Mononuclear cell (primary cell): ENCODE measurements at regions not wholly inside any gene's neighbourhood (a gene's known extent, or its start where the extent isn't known, plus 50 kb on each side); places are given as distances from the start of the nearest gene placed in this dataset.
"Not testable (repeated sequence)": the region's sequence is repeated elsewhere in the genome, so short reads cannot be mapped to it uniquely, and the experiment has no call there.

Experiments
- H3K27me3 ChIP-seq: 2 replicates; pipeline ENCODE4 v1.6.0; 2011; ENCODE audit warnings: low read length, control low read depth; ENCODE audit not compliant: insufficient read depth
- H3K4me1 ChIP-seq: 2 replicates; pipeline ENCODE4 v1.5.1; 2011; ENCODE audit warnings: mild to moderate bottlenecking, low read length, control low read depth; ENCODE audit not compliant: insufficient read depth
- H3K4me3 ChIP-seq: 2 replicates; pipeline ENCODE4 v1.5.1; 2011; ENCODE audit warnings: mild to moderate bottlenecking, low read length, moderate library complexity
- H3K9me3 ChIP-seq: 2 replicates; pipeline ENCODE4 v1.5.1; 2011; ENCODE audit warnings: low read depth, mild to moderate bottlenecking, control low read depth, low read length

GRCh38 chr15:96138985-96139384, 191.5 kb upstream of the NR2F2 start:
- Histone ChIP-seq H3K27me3 (no peaks in the 10 kb centered on the region), H3K4me3 (no peak overlapping the region), H3K9me3 (no peaks in the 10 kb centered on the region), H3K4me1 (no peaks in the 10 kb centered on the region)

GRCh38 chr15:96142498-96142897, 188.0 kb upstream of the NR2F2 start:
- H3K27me3 ChIP-seq: no peaks in the 10 kb centered on the region
- H3K4me1 ChIP-seq: no peaks in the 10 kb centered on the region
- no peak overlapping the region for H3K4me3 ChIP-seq
- no peaks in the 10 kb centered on the region for H3K9me3 ChIP-seq

GRCh38 chr15:96144734-96145133, 185.8 kb upstream of the NR2F2 start:
- H3K4me3 ChIP-seq: no peak overlapping the region
- H3K9me3 ChIP-seq: no peaks in the 10 kb centered on the region
- H3K4me1 ChIP-seq: no peaks in the 10 kb centered on the region
- H3K27me3 ChIP-seq: no peaks in the 10 kb centered on the region

GRCh38 chr15:96146726-96147125, 183.8 kb upstream of the NR2F2 start:
- no peaks in the 10 kb centered on the region for H3K4me1 ChIP-seq
- H3K4me3 ChIP-seq: no peak overlapping the region
- no peaks in the 10 kb centered on the region for H3K9me3 ChIP-seq
- no peaks in the 10 kb centered on the region for H3K27me3 ChIP-seq

GRCh38 chr15:96147267-96147666, 183.2 kb upstream of the NR2F2 start:
- Histone ChIP-seq H3K27me3 (no peaks in the 10 kb centered on the region), H3K4me1 (no peaks in the 10 kb centered on the region), H3K4me3 (no peak overlapping the region), H3K9me3 (no peaks in the 10 kb centered on the region)

- Histone ChIP-seq H3K9me3 (no peaks in the 10 kb centered on the region), H3K27me3 (no peaks in the 10 kb centered on the region), H3K4me1 (no peaks in the 10 kb centered on the region), H3K4me3 (no peak overlapping the region)
Observed at GRCh38 chr15:96150254-96150653, 180.2 kb upstream of the NR2F2 start.

- H3K4me3 ChIP-seq, H3K27me3 ChIP-seq, H3K4me1 ChIP-seq, H3K9me3 ChIP-seq: not testable (repeated sequence)
Observed at GRCh38 chr15:96151749-96152148, 178.8 kb upstream of the NR2F2 start.

- Histone ChIP-seq H3K9me3 (no peaks in the 10 kb centered on the region), H3K4me3 (no peak overlapping the region), H3K27me3 (no peaks in the 10 kb centered on the region), H3K4me1 (no peaks in the 10 kb centered on the region)
Observed at GRCh38 chr15:96153929-96154328, 176.6 kb upstream of the NR2F2 start.

GRCh38 chr15:96158938-96159337, 171.6 kb upstream of the NR2F2 start:
- H3K4me1 ChIP-seq: no peaks in the 10 kb centered on the region
- H3K9me3 ChIP-seq: no peaks in the 10 kb centered on the region
- no peaks in the 10 kb centered on the region for H3K27me3 ChIP-seq
- H3K4me3 ChIP-seq: no peak overlapping the region

GRCh38 chr15:96160269-96160668, 170.2 kb upstream of the NR2F2 start:
- H3K9me3 ChIP-seq: no peaks in the 10 kb centered on the region
- no peaks in the 10 kb centered on the region for H3K4me1 ChIP-seq
- no peaks in the 10 kb centered on the region for H3K27me3 ChIP-seq
- H3K4me3 ChIP-seq: no peak overlapping the region

- Histone ChIP-seq H3K9me3 (no peaks in the 10 kb centered on the region), H3K4me3 (no peak overlapping the region), H3K4me1 (no peaks in the 10 kb centered on the region), H3K27me3 (no peaks in the 10 kb centered on the region)
Observed at GRCh38 chr15:96160800-96161199, 169.7 kb upstream of the NR2F2 start.

- no peaks in the 10 kb centered on the region for H3K27me3 ChIP-seq
- H3K9me3 ChIP-seq: no peaks in the 10 kb centered on the region
- H3K4me1 ChIP-seq: no peaks in the 10 kb centered on the region
- no peak overlapping the region for H3K4me3 ChIP-seq
Observed at GRCh38 chr15:96162322-96162721, 168.2 kb upstream of the NR2F2 start.

GRCh38 chr15:96165081-96165480, 165.4 kb upstream of the NR2F2 start:
- Histone ChIP-seq H3K27me3 (no peaks in the 10 kb centered on the region), H3K9me3 (no peaks in the 10 kb centered on the region), H3K4me1 (no peaks in the 10 kb centered on the region), H3K4me3 (no peak overlapping the region)

- Histone ChIP-seq H3K27me3 (peaks cover 1% of the 10 kb centered on the region), H3K4me1 (no peaks in the 10 kb centered on the region), H3K9me3 (no peaks in the 10 kb centered on the region), H3K4me3 (no peak overlapping the region)
Observed at GRCh38 chr15:96165775-96166174, 164.7 kb upstream of the NR2F2 start.

GRCh38 chr15:96166223-96167200, 164.0 kb upstream of the NR2F2 start:
- H3K27me3 ChIP-seq: peaks cover 5% of the 10 kb centered on the region

GRCh38 chr15:96170616-96170978, 159.9 kb upstream of the NR2F2 start:
- not testable (repeated sequence) for H3K4me1 ChIP-seq, H3K9me3 ChIP-seq, H3K27me3 ChIP-seq, H3K4me3 ChIP-seq

More at GRCh38 chr15:96166223-96167200, 164.0 kb upstream of the NR2F2 start:
- H3K4me3 ChIP-seq: no peak overlapping the region
- no peaks in the 10 kb centered on the region for H3K9me3 ChIP-seq
- no peaks in the 10 kb centered on the region for H3K4me1 ChIP-seq
